Liver (tissue), 8 donors: ENCODE measurements at regions not wholly inside any gene's neighbourhood (a gene's known extent, or its start where the extent isn't known, plus 50 kb on each side); places are given as distances from the start of the nearest gene placed in this dataset.

ENCODE experiments used
- DNase-seq: peaks from one replicate; pipeline ENCODE4 v3.0.0-alpha.2; 2017; ENCODE audit warnings: low spot score
- H3K27ac ChIP-seq, 2 donors: one replicate each; pipeline ENCODE4 v1.7.0; 2013; ENCODE audit warnings: inconsistent platforms in 2 of 2, low read length in 2 of 2, control low read depth in 1 of 2, low read depth in 1 of 2, mild to moderate bottlenecking in 1 of 2
- H3K27me3 ChIP-seq, 4 donors: one replicate each; pipeline versions ENCODE4 v1.6.1 to v1.7.0; 2013; ENCODE audit warnings: low read length in 3 of 4, inconsistent platforms in 1 of 4, mild to moderate bottlenecking in 1 of 4, moderate library complexity in 1 of 4; ENCODE audit not compliant: control insufficient read depth in 4 of 4, insufficient read depth in 4 of 4
- H3K36me3 ChIP-seq, 4 donors: one replicate each; pipeline versions ENCODE4 v1.6.1 to v1.7.0; 2013; ENCODE audit warnings: low read length in 3 of 4, mild to moderate bottlenecking in 3 of 4, low read depth in 1 of 4, moderate library complexity in 1 of 4; ENCODE audit not compliant: control insufficient read depth in 4 of 4, insufficient read depth in 3 of 4
- H3K4me1 ChIP-seq, 4 donors: one replicate each; pipeline versions ENCODE4 v1.6.1 to v1.7.0; 2013; ENCODE audit warnings: low read length in 3 of 4, mild to moderate bottlenecking in 3 of 4, moderate library complexity in 1 of 4; ENCODE audit not compliant: control insufficient read depth in 4 of 4, insufficient read depth in 4 of 4
- H3K4me3 ChIP-seq, 3 donors: one replicate each; pipeline versions ENCODE4 v1.6.1 to v1.7.0; 2013; ENCODE audit warnings: low read length in 3 of 3, control low read depth in 1 of 3, low read depth in 1 of 3, mild to moderate bottlenecking in 1 of 3
- H3K9ac ChIP-seq, 2 donors: one replicate each; pipeline ENCODE4 v1.7.0; 2013; ENCODE audit warnings: low read length in 2 of 2, mild to moderate bottlenecking in 2 of 2, moderate library complexity in 2 of 2, control low read depth in 1 of 2, low read depth in 1 of 2
- H3K9me3 ChIP-seq, 4 donors: one replicate each; pipeline versions ENCODE4 v1.6.1 to v1.7.0; 2013; ENCODE audit warnings: low read length in 3 of 4; ENCODE audit not compliant: control insufficient read depth in 4 of 4
- EGR1 ChIP-seq, 2 donors: IDR thresholded peaks; 2 replicates each; pipeline ENCODE4 v1.6.1; 2016 to 2018; ENCODE audit warnings: antibody characterized with exemption in 2 of 2, low read depth in 2 of 2
- FOXA1 ChIP-seq: IDR thresholded peaks from 2 replicates; pipeline ENCODE4 v1.6.1; 2016; ENCODE audit warnings: antibody characterized with exemption
- FOXA2 ChIP-seq: IDR thresholded peaks from 2 replicates; pipeline ENCODE4 v1.6.1; 2016; ENCODE audit warnings: antibody characterized with exemption
- GABPA ChIP-seq, 2 donors: IDR thresholded peaks in 1 of 2; conservative IDR thresholded peaks in 1 of 2; 2 replicates each; pipeline ENCODE4 v1.6.1; 2016; ENCODE audit warnings: antibody characterized with exemption in 2 of 2, mild to moderate bottlenecking in 1 of 2, moderate library complexity in 1 of 2
- HNF4A ChIP-seq, 2 donors: conservative IDR thresholded peaks; 2 replicates each; pipeline ENCODE4 v1.6.1; 2016; ENCODE audit warnings: antibody characterized with exemption in 2 of 2, mild to moderate bottlenecking in 2 of 2
- HNF4G ChIP-seq: IDR thresholded peaks from 2 replicates; pipeline ENCODE4 v1.6.1; 2016; ENCODE audit warnings: antibody characterized with exemption
- JUND ChIP-seq, 2 donors: IDR thresholded peaks; 2 replicates each; pipeline ENCODE4 v1.6.1; 2016; ENCODE audit warnings: antibody characterized with exemption in 2 of 2
- NR2F2 ChIP-seq: IDR thresholded peaks from 2 replicates; pipeline ENCODE4 v1.6.1; 2016; ENCODE audit warnings: antibody characterized with exemption
- RAD21 ChIP-seq, 2 donors: IDR thresholded peaks; 2 replicates each; pipeline ENCODE4 v1.6.1; 2016; ENCODE audit warnings: antibody characterized with exemption in 2 of 2, mild to moderate bottlenecking in 2 of 2
- RXRA ChIP-seq, 2 donors: IDR thresholded peaks; 2 replicates each; pipeline ENCODE4 v1.6.1; 2017 to 2018; ENCODE audit warnings: antibody characterized with exemption in 2 of 2, mild to moderate bottlenecking in 1 of 2
- SP1 ChIP-seq: IDR thresholded peaks from 2 replicates; pipeline ENCODE4 v1.6.1; 2018; ENCODE audit warnings: antibody characterized with exemption, mild to moderate bottlenecking
- TAF1 ChIP-seq: conservative IDR thresholded peaks from 2 replicates; pipeline ENCODE4 v1.6.1; 2016; ENCODE audit warnings: antibody characterized with exemption, mild to moderate bottlenecking
- YY1 ChIP-seq: IDR thresholded peaks from 2 replicates; pipeline ENCODE4 v1.6.1; 2016; ENCODE audit warnings: antibody characterized with exemption, mild to moderate bottlenecking
- whole genome bisulfite sequencing: extraction: QIAGEN DNeasy Blood & Tissue Kit; methylation state at CpG from one replicate; pipeline ENCODE4 v1.1.7; 2013; 5-methylcytosine and 5-hydroxymethylcytosine counted together
- TF ChIP-seq, protein P1 (sequence below): fragments of 150-350 bp; IDR thresholded peaks from 2 replicates; pipeline ENCODE4 v1.5.1; 2017; ENCODE audit warnings: improper control_type of control experiment, low read depth, low read length; ENCODE audit not compliant: missing input control
- TF ChIP-seq, protein P2 (sequence below): IDR thresholded peaks from 2 replicates; pipeline ENCODE4 v1.6.1; 2016; ENCODE audit warnings: antibody characterized with exemption, mild to moderate bottlenecking
- TF ChIP-seq, protein P3 (sequence below): IDR thresholded peaks from 2 replicates; pipeline ENCODE4 v1.6.1; 2016; ENCODE audit warnings: antibody characterized with exemption
- TF ChIP-seq, protein P4 (sequence below): IDR thresholded peaks from 2 replicates; pipeline ENCODE4 v1.6.1; 2016; ENCODE audit warnings: antibody characterized with exemption
- TF ChIP-seq, protein P5 (sequence below): IDR thresholded peaks from 2 replicates; pipeline ENCODE4 v1.6.1; 2016; ENCODE audit warnings: antibody characterized with exemption
- donor health status: healthy.
- donor health status: healthy.
- donor health status: healthy.
- donor health status: healthy.
- donor health status: healthy.

DNA sequence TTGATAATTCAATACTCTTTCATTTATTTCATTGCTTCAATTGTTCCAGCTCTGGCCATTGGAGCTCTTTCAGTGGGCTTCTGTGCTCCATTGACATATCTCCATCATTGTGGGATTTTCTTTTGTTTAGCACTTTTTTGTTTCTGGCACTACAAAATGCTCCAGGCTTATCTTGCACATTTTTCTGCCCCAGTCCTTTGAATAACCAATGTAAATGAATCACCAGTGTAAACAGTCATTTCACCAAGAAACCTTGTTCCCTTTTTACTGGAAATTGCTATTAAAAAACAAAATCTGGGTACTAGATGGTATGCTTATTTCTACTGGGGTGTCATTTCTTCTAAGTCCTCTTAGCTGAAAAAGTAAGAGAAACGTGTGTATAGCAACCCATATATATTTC is 173.0 kb upstream of the LYPLAL1 start (continued):
- TF ChIP-seq, protein P1, sequence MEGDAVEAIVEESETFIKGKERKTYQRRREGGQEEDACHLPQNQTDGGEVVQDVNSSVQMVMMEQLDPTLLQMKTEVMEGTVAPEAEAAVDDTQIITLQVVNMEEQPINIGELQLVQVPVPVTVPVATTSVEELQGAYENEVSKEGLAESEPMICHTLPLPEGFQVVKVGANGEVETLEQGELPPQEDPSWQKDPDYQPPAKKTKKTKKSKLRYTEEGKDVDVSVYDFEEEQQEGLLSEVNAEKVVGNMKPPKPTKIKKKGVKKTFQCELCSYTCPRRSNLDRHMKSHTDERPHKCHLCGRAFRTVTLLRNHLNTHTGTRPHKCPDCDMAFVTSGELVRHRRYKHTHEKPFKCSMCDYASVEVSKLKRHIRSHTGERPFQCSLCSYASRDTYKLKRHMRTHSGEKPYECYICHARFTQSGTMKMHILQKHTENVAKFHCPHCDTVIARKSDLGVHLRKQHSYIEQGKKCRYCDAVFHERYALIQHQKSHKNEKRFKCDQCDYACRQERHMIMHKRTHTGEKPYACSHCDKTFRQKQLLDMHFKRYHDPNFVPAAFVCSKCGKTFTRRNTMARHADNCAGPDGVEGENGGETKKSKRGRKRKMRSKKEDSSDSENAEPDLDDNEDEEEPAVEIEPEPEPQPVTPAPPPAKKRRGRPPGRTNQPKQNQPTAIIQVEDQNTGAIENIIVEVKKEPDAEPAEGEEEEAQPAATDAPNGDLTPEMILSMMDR, result no peak

DNA sequence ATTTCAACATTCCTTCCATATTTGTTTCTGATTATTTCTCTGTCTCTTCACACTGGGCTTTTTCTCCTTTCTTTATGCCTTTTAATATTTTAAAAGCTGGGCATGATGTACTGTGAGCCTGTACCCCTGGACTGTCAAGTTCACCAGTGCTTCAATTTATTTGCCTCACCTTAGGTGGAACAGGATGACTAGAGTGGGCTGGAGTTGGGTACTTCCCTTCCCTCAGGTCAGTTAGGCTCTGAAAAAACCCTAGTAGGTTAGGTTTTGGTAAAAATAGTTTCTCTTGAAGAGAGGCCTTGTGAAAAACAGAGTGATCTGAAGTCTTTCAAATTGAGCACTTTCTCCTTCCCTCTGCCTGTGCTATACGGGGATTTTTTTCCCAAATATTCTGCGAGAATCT is 163.0 kb upstream of the LYPLAL1 start:
- Histone ChIP-seq H3K27me3 (no peaks in the 10 kb centered on the region), H3K27ac (no peak overlapping the region), H3K9me3 (peaks cover 0 to 1% (median 0%) of the 10 kb centered on the region in 4 donors), H3K36me3 (no peaks in the 10 kb centered on the region), H3K4me1 (peaks cover 0 to 8% (median 6%) of the 10 kb centered on the region in 4 donors), H3K9ac (no peak overlapping the region), H3K4me3 (no peak overlapping the region)
- DNase-seq, result no peak
- TF ChIP-seq, protein P2, sequence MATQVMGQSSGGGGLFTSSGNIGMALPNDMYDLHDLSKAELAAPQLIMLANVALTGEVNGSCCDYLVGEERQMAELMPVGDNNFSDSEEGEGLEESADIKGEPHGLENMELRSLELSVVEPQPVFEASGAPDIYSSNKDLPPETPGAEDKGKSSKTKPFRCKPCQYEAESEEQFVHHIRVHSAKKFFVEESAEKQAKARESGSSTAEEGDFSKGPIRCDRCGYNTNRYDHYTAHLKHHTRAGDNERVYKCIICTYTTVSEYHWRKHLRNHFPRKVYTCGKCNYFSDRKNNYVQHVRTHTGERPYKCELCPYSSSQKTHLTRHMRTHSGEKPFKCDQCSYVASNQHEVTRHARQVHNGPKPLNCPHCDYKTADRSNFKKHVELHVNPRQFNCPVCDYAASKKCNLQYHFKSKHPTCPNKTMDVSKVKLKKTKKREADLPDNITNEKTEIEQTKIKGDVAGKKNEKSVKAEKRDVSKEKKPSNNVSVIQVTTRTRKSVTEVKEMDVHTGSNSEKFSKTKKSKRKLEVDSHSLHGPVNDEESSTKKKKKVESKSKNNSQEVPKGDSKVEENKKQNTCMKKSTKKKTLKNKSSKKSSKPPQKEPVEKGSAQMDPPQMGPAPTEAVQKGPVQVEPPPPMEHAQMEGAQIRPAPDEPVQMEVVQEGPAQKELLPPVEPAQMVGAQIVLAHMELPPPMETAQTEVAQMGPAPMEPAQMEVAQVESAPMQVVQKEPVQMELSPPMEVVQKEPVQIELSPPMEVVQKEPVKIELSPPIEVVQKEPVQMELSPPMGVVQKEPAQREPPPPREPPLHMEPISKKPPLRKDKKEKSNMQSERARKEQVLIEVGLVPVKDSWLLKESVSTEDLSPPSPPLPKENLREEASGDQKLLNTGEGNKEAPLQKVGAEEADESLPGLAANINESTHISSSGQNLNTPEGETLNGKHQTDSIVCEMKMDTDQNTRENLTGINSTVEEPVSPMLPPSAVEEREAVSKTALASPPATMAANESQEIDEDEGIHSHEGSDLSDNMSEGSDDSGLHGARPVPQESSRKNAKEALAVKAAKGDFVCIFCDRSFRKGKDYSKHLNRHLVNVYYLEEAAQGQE, result no peak
- TF ChIP-seq, protein P3, sequence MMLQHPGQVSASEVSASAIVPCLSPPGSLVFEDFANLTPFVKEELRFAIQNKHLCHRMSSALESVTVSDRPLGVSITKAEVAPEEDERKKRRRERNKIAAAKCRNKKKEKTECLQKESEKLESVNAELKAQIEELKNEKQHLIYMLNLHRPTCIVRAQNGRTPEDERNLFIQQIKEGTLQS, result no peak
- no peak for TF ChIP-seq JUND (IDR thresholded peaks at IDR 0.05)
- TF ChIP-seq NR2F2, result no peak
- TF ChIP-seq GABPA (IDR thresholded peaks at IDR 0.05 in 1 of 2, conservative IDR thresholded peaks at IDR 0.05 in 1 of 2), result no peak
- no peak for TF ChIP-seq YY1
- TF ChIP-seq HNF4G, result no peak
- no peak for TF ChIP-seq FOXA2
- no peak for TF ChIP-seq FOXA1
- TF ChIP-seq RAD21 (IDR thresholded peaks at IDR 0.05), result no peak
- TF ChIP-seq EGR1 (IDR thresholded peaks at IDR 0.05; ENCODE audit: low read depth in 2 of 2), result no peak
- TF ChIP-seq, protein P4, sequence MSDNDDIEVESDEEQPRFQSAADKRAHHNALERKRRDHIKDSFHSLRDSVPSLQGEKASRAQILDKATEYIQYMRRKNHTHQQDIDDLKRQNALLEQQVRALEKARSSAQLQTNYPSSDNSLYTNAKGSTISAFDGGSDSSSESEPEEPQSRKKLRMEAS, result no peak
- TF ChIP-seq, protein P1, result no peak
- no peak for TF ChIP-seq HNF4A (conservative IDR thresholded peaks at IDR 0.05)
- no peak for TF ChIP-seq SP1
- TF ChIP-seq TAF1, result no peak
- TF ChIP-seq RXRA (IDR thresholded peaks at IDR 0.05), result no peak
- TF ChIP-seq, protein P5, sequence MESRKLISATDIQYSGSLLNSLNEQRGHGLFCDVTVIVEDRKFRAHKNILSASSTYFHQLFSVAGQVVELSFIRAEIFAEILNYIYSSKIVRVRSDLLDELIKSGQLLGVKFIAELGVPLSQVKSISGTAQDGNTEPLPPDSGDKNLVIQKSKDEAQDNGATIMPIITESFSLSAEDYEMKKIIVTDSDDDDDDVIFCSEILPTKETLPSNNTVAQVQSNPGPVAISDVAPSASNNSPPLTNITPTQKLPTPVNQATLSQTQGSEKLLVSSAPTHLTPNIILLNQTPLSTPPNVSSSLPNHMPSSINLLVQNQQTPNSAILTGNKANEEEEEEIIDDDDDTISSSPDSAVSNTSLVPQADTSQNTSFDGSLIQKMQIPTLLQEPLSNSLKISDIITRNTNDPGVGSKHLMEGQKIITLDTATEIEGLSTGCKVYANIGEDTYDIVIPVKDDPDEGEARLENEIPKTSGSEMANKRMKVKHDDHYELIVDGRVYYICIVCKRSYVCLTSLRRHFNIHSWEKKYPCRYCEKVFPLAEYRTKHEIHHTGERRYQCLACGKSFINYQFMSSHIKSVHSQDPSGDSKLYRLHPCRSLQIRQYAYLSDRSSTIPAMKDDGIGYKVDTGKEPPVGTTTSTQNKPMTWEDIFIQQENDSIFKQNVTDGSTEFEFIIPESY, result no peak
- 96% methylated on average over 2 of the region's 2 CpGs for WGBS
